Neural cell (in vitro differentiated cells): ENCODE measurements at regions not wholly inside any gene's neighbourhood (a gene's known extent, or its start where the extent isn't known, plus 50 kb on each side); places are given as distances from the start of the nearest gene placed in this dataset.

ENCODE experiments used
- H2AFZ ChIP-seq: fragments of 200-600, 300-800 bp; sonication (generic), shearing (Covaris generic); 2 replicates; pipeline ENCODE4 v1.6.0; 2014; ENCODE audit warnings: low read depth, mild to moderate bottlenecking, antibody characterized with exemption, low read length, moderate library complexity
- H3F3A ChIP-seq: fragments of 200-600 bp; shearing (Covaris generic); 2 replicates; pipeline ENCODE4 v1.6.1; 2016; ENCODE audit warnings: mild to moderate bottlenecking, moderate library complexity, mixed read lengths, antibody characterized with exemption, low read length; ENCODE audit not compliant: insufficient read depth, poor library complexity, severe bottlenecking
- H3K27ac ChIP-seq: fragments of 200-600, 300-800 bp; sonication (generic), shearing (Covaris generic); 2 replicates; pipeline ENCODE4 v1.5.1; 2014; ENCODE audit warnings: mild to moderate bottlenecking, low read length, moderate library complexity
- H3K27me3 ChIP-seq: fragments of 300-800, 200-600 bp; sonication (generic), shearing (Covaris generic); 2 replicates; pipeline ENCODE4 v1.6.0; 2014; ENCODE audit warnings: mild to moderate bottlenecking, low read depth, low read length, moderate library complexity; ENCODE audit not compliant: insufficient read depth
- H3K36me3 ChIP-seq: fragments of 300-800, 200-600 bp; sonication (generic), shearing (Covaris generic); 2 replicates; pipeline ENCODE4 v1.5.1; 2014; ENCODE audit warnings: mild to moderate bottlenecking, antibody characterized with exemption, low read length, moderate library complexity; ENCODE audit not compliant: insufficient read depth
- H3K4me2 ChIP-seq: fragments of 300-800, 200-600 bp; sonication (generic), shearing (Covaris generic); 2 replicates; pipeline ENCODE4 v1.6.0; 2014; ENCODE audit warnings: mild to moderate bottlenecking, low read length
- H3K4me3 ChIP-seq: fragments of 300-800, 200-600 bp; sonication (generic), shearing (Covaris generic); 2 replicates; pipeline ENCODE4 v1.5.1; 2014; ENCODE audit warnings: mild to moderate bottlenecking, low read length, moderate library complexity
- H3K79me2 ChIP-seq: fragments of 200-600 bp; shearing (Covaris generic); replicated peaks from 2 replicates; pipeline ENCODE4 v1.6.0; 2014; ENCODE audit warnings: mild to moderate bottlenecking, low read length, moderate library complexity; ENCODE audit not compliant: insufficient read depth
- H3K9ac ChIP-seq: fragments of 300-800, 200-600 bp; sonication (generic), shearing (Covaris generic); 2 replicates; pipeline ENCODE4 v1.6.1; 2016; ENCODE audit warnings: mild to moderate bottlenecking, low read length, mixed read lengths
- H3K9me2 ChIP-seq: fragments of 200-600 bp; shearing (Covaris generic); 2 replicates; pipeline ENCODE4 v1.6.1; 2016; ENCODE audit warnings: mild to moderate bottlenecking, low read length, mixed read lengths; ENCODE audit not compliant: insufficient read depth
- H3K9me3 ChIP-seq: fragments of 200-600, 300-800 bp; sonication (generic), shearing (Covaris generic); 2 replicates; pipeline ENCODE4 v1.6.1; 2016; ENCODE audit warnings: mild to moderate bottlenecking, mixed run types, low read length, moderate library complexity, mixed read lengths
- H4K20me1 ChIP-seq: fragments of 200-600 bp; shearing (Covaris generic); 2 replicates; pipeline ENCODE4 v1.6.1; 2016; ENCODE audit warnings: mild to moderate bottlenecking, mixed run types; ENCODE audit not compliant: insufficient read depth
- EP300 ChIP-seq: fragments of 450-650 bp; conservative IDR thresholded peaks from 2 replicates; pipeline ENCODE4 v1.6.1; 2014; ENCODE audit warnings: antibody characterized with exemption, mild to moderate bottlenecking, moderate library complexity; ENCODE audit not compliant: poor library complexity, severe bottlenecking
- EZH2 ChIP-seq: fragments of 200-600, 300-800 bp; shearing (Covaris generic), sonication (generic); IDR thresholded peaks from 2 replicates; pipeline ENCODE4 v1.6.1; 2014; ENCODE audit warnings: antibody characterized with exemption, low read length, borderline replicate concordance, mild to moderate bottlenecking; ENCODE audit not compliant: insufficient read depth, poor library complexity, severe bottlenecking
- MXI1 ChIP-seq: fragments of 450-650 bp; conservative IDR thresholded peaks from 2 replicates; pipeline ENCODE4 v1.6.1; 2014; ENCODE audit warnings: antibody characterized with exemption, mild to moderate bottlenecking; ENCODE audit not compliant: poor library complexity, severe bottlenecking
- POLR2AphosphoS5 ChIP-seq: IDR thresholded peaks from 2 replicates; pipeline ENCODE4 v1.6.1; 2012
- RAD21 ChIP-seq: fragments of 450-650 bp; conservative IDR thresholded peaks from 2 replicates; pipeline ENCODE4 v1.6.1; 2014; ENCODE audit warnings: antibody characterized with exemption, mild to moderate bottlenecking, moderate library complexity
- SMC3 ChIP-seq: fragments of 450-650 bp; conservative IDR thresholded peaks from 2 replicates; pipeline ENCODE4 v1.6.1; 2014; ENCODE audit warnings: antibody characterized with exemption, mild to moderate bottlenecking, moderate library complexity; ENCODE audit not compliant: poor library complexity
- TAF1 ChIP-seq: IDR thresholded peaks from 2 replicates; pipeline ENCODE4 v1.6.1; 2012; ENCODE audit warnings: low read depth
- TF ChIP-seq, protein P1 (sequence below): fragments of 450-650 bp; IDR thresholded peaks from 2 replicates; pipeline ENCODE4 v1.5.1; 2014; ENCODE audit warnings: antibody characterized with exemption, mild to moderate bottlenecking, moderate library complexity; ENCODE audit not compliant: poor library complexity, severe bottlenecking
- TF ChIP-seq, protein P2 (sequence below): IDR thresholded peaks from 2 replicates; pipeline ENCODE4 v1.6.1; 2012; ENCODE audit warnings: borderline replicate concordance

DNA sequence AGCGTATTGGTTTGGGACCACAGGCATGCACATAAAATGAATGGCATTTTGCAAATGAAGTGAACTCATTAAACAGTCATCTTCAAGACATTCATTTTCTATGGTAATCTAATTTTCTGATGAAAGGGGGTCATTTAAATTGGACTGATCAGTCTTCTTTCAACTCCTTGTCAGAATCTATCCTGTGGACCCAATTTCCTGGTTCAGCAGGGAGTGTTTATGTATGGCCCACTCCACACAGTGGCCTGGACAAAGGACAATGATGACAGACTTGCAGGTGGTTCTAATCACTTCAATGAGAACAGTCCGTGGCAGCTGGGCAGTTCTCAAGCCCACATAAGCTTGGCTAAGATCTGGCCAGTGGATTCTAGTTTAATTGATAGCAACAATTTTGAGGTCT, 448.1 kb downstream of the DCDC2C start:
- TF ChIP-seq, protein P1, sequence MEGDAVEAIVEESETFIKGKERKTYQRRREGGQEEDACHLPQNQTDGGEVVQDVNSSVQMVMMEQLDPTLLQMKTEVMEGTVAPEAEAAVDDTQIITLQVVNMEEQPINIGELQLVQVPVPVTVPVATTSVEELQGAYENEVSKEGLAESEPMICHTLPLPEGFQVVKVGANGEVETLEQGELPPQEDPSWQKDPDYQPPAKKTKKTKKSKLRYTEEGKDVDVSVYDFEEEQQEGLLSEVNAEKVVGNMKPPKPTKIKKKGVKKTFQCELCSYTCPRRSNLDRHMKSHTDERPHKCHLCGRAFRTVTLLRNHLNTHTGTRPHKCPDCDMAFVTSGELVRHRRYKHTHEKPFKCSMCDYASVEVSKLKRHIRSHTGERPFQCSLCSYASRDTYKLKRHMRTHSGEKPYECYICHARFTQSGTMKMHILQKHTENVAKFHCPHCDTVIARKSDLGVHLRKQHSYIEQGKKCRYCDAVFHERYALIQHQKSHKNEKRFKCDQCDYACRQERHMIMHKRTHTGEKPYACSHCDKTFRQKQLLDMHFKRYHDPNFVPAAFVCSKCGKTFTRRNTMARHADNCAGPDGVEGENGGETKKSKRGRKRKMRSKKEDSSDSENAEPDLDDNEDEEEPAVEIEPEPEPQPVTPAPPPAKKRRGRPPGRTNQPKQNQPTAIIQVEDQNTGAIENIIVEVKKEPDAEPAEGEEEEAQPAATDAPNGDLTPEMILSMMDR: no peak
- TF ChIP-seq EZH2 (no peak), RAD21 (no peak), EP300 (no peak), TAF1 (no peak), MXI1 (no peak), SMC3 (no peak), POLR2AphosphoS5 (no peak)
- TF ChIP-seq, protein P2, sequence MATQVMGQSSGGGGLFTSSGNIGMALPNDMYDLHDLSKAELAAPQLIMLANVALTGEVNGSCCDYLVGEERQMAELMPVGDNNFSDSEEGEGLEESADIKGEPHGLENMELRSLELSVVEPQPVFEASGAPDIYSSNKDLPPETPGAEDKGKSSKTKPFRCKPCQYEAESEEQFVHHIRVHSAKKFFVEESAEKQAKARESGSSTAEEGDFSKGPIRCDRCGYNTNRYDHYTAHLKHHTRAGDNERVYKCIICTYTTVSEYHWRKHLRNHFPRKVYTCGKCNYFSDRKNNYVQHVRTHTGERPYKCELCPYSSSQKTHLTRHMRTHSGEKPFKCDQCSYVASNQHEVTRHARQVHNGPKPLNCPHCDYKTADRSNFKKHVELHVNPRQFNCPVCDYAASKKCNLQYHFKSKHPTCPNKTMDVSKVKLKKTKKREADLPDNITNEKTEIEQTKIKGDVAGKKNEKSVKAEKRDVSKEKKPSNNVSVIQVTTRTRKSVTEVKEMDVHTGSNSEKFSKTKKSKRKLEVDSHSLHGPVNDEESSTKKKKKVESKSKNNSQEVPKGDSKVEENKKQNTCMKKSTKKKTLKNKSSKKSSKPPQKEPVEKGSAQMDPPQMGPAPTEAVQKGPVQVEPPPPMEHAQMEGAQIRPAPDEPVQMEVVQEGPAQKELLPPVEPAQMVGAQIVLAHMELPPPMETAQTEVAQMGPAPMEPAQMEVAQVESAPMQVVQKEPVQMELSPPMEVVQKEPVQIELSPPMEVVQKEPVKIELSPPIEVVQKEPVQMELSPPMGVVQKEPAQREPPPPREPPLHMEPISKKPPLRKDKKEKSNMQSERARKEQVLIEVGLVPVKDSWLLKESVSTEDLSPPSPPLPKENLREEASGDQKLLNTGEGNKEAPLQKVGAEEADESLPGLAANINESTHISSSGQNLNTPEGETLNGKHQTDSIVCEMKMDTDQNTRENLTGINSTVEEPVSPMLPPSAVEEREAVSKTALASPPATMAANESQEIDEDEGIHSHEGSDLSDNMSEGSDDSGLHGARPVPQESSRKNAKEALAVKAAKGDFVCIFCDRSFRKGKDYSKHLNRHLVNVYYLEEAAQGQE: no peak
- Histone ChIP-seq H3K9me3 (no peaks in the 10 kb centered on the region), H3K4me3 (no peak overlapping the region), H3K79me2 (no peaks in the 10 kb centered on the region), H3K9me2 (no peaks in the 10 kb centered on the region), H3K36me3 (no peaks in the 10 kb centered on the region), H3K4me2 (no peak overlapping the region), H3K27ac (no peak overlapping the region), H3K9ac (no peak overlapping the region), H3K27me3 (no peaks in the 10 kb centered on the region), H3F3A (no peaks in the 10 kb centered on the region), H4K20me1 (no peaks in the 10 kb centered on the region), H2AFZ (no peak overlapping the region)

DNA sequence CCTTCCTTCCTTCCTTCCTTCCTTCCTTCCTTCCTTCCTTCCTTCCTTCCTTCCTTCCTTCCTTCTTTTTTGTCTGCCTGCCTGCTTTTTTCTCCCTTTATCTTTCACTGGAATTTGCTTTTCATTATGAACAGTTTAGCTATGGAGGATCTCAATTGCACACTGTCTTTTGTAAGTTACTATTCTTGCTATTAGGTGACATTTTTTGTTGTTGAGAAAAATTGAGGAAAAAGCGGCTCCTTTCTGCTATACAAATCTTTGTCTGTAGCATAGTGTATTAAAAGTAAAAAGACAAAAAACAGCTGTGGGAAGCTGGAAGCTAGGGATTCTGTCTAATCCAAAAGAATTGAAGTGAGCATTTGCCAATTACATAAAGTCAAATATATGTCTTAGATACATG, 448.7 kb downstream of the DCDC2C start:
- Histone ChIP-seq H3K4me2 (no peak overlapping the region), H3K9me2 (no peaks in the 10 kb centered on the region), H3K79me2 (no peaks in the 10 kb centered on the region), H3F3A (no peaks in the 10 kb centered on the region), H3K9me3 (no peaks in the 10 kb centered on the region), H3K36me3 (no peaks in the 10 kb centered on the region), H3K9ac (no peak overlapping the region), H3K4me3 (no peak overlapping the region), H4K20me1 (no peaks in the 10 kb centered on the region), H3K27me3 (no peaks in the 10 kb centered on the region), H2AFZ (no peak overlapping the region), H3K27ac (no peak overlapping the region)
- TF ChIP-seq MXI1 (no peak), RAD21 (no peak), POLR2AphosphoS5 (no peak), EP300 (no peak), EZH2 (no peak), TAF1 (no peak), SMC3 (no peak)
- TF ChIP-seq, protein P1: no peak
- TF ChIP-seq, protein P2: no peak
